ENCODE measurements at regions not wholly inside any gene's neighbourhood (a gene's known extent, or its start where the extent isn't known, plus 50 kb on each side); places are given as distances from the start of the nearest gene placed in this dataset.

DNA sequence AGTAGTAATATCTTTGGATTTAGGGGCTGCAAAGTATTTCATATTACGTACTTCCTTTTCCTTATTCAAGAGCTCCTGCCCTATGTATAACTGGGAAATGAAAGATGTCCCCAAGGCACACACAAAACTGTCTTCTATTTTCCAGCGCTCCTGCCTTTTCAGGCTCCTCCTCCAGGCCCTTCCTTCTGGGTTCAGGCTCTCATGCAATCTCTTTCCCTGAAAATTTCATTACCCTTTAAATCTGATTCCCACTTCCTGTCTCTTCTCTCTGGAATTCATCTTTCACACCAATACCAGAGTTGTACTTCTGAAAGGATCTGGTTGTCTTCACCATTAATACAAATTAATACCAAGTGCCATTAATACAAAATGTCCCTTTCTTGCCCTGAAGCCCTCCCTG is 181.6 kb downstream of the UTRN start:
- FAIRE-seq (no peak), DNase-seq (ENCODE audit: low spot score) (no peak), ATAC-seq (no peak)
- TF ChIP-seq, protein P1, sequence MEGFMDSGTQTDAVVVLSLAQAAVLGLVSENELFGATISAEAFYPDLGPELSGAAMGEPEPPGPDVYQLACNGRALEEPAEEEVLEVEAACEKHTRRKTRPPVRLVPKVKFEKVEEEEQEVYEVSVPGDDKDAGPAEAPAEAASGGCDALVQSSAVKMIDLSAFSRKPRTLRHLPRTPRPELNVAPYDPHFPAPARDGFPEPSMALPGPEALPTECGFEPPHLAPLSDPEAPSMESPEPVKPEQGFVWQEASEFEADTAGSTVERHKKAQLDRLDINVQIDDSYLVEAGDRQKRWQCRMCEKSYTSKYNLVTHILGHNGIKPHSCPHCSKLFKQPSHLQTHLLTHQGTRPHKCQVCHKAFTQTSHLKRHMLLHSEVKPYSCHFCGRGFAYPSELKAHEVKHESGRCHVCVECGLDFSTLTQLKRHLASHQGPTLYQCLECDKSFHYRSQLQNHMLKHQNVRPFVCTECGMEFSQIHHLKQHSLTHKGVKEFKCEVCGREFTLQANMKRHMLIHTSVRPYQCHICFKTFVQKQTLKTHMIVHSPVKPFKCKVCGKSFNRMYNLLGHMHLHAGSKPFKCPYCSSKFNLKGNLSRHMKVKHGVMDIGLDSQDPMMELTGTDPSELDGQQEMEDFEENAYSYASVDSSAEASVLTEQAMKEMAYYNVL (CRISPR knock-in tag; IDR thresholded peaks at IDR 0.05; ENCODE audit: borderline replicate concordance) = no peak
- no peak for TF ChIP-seq ZNF550 (CRISPR knock-in tag; IDR thresholded peaks at IDR 0.05; ENCODE audit: borderline replicate concordance)
- TF ChIP-seq SP1 (IDR thresholded peaks at IDR 0.05) = no peak
- TF ChIP-seq SP1 (CRISPR knock-in tag; IDR thresholded peaks at IDR 0.05) = no peak
- TF ChIP-seq KLF9 (CRISPR knock-in tag; IDR thresholded peaks at IDR 0.05; ENCODE audit: low read depth) = no peak
- TF ChIP-seq RELA (CRISPR knock-in tag; IDR thresholded peaks at IDR 0.05) = no peak
- 98% methylated on average over 2 of the region's 2 CpGs for WGBS (ENCODE audit: low lambda C conversion rate)
- in situ Hi-C loops (cut with HindIII; ENCODE audit: extremely low pct_ligation_motif_present, low pct_unique_long_range_greater_than_20kb) = no loop called here
- Histone ChIP-seq H3K27ac (ENCODE audit: extremely low read length, insufficient read depth, low read length) (no peak overlapping the region), H3K9me3 (ENCODE audit: low read length) (no peaks in the 10 kb centered on the region), H2AFZ (ENCODE audit: low read length) (no peak overlapping the region), H3K4me3 (replicated peaks in 1 of 3; ENCODE audit: insufficient read depth in 1 of 3, low read depth in 2 of 3, low read length in 3 of 3) (no peak overlapping the region), H3K4me1 (ENCODE audit: insufficient read depth, low read length) (no peaks in the 10 kb centered on the region), H4K20me1 (ENCODE audit: insufficient read depth, low read length) (no peaks in the 10 kb centered on the region), H3K4me2 (ENCODE audit: low read depth, low read length) (no peak overlapping the region), H3K36me3 (replicated peaks in 1 of 2; ENCODE audit: control insufficient read depth in 1 of 2, insufficient read depth in 2 of 2, low read length in 2 of 2) (peaks cover 28 to 78% of the 10 kb centered on the region in 2 experiments), H3K27me3 (ENCODE audit: control insufficient read depth in 1 of 2, insufficient read depth in 2 of 2, low read length in 2 of 2) (no peaks in the 10 kb centered on the region), H3K79me2 (ENCODE audit: insufficient read depth, low read length) (no peaks in the 10 kb centered on the region), H3K9ac (ENCODE audit: insufficient read depth, low read depth, low read length) (no peak overlapping the region)
- intact Hi-C loops (cut with micrococcal nuclease; ENCODE audit: unreplicated experiment) = no loop called here
- ChIA-PET CTCF (ENCODE audit: low intra/inter-chr PET ratio, low total read pairs) (no interaction called here), POLR2A (no interaction called here)
- no TSS peak for BruUV-seq (replicated peaks)

- ChIA-PET CTCF (ENCODE audit: low intra/inter-chr PET ratio, low total read pairs) (no interaction called here), POLR2A (no interaction called here)
- intact Hi-C loops (cut with micrococcal nuclease; ENCODE audit: unreplicated experiment) (no loop called here), in situ Hi-C loops (cut with HindIII; ENCODE audit: extremely low pct_ligation_motif_present, low pct_unique_long_range_greater_than_20kb) (no loop called here)
- Histone ChIP-seq H3K27me3 (ENCODE audit: control insufficient read depth in 1 of 2, insufficient read depth in 2 of 2, low read length in 2 of 2) (no peaks in the 10 kb centered on the region), H3K27ac (ENCODE audit: extremely low read length, insufficient read depth, low read length) (no peak overlapping the region), H3K9ac (ENCODE audit: insufficient read depth, low read depth, low read length) (no peak overlapping the region), H3K9me3 (ENCODE audit: low read length) (no peaks in the 10 kb centered on the region), H3K36me3 (replicated peaks in 1 of 2; ENCODE audit: control insufficient read depth in 1 of 2, insufficient read depth in 2 of 2, low read length in 2 of 2) (peaks cover 27 to 78% of the 10 kb centered on the region in 2 experiments), H2AFZ (ENCODE audit: low read length) (no peak overlapping the region), H3K4me3 (replicated peaks in 1 of 3; ENCODE audit: insufficient read depth in 1 of 3, low read depth in 2 of 3, low read length in 3 of 3) (no peak overlapping the region), H4K20me1 (ENCODE audit: insufficient read depth, low read length) (no peaks in the 10 kb centered on the region), H3K79me2 (ENCODE audit: insufficient read depth, low read length) (no peaks in the 10 kb centered on the region), H3K4me2 (ENCODE audit: low read depth, low read length) (no peak overlapping the region), H3K4me1 (ENCODE audit: insufficient read depth, low read length) (no peaks in the 10 kb centered on the region)
- no peak for TF ChIP-seq CAMTA2 (CRISPR knock-in tag; IDR thresholded peaks at IDR 0.05; ENCODE audit: borderline replicate concordance)
- TF ChIP-seq RBM22 (optimal IDR thresholded peaks at IDR 0.05; ENCODE audit: low read length) = peak; percentile 52
- DNase-seq (ENCODE audit: low spot score) = no peak
- no TSS peak for BruUV-seq (replicated peaks)
- 96% methylated on average over 8 of the region's 8 CpGs for WGBS (ENCODE audit: low lambda C conversion rate)
- peak; percentile 23; the same call in 2 of the 3 replicates for ATAC-seq
- FAIRE-seq = no peak
Measured at GRCh38 chr6:144467172-144467762, 182.1 kb downstream of the UTRN start.

Measured in HepG2 (cell line).